Upper lobe of left lung (tissue), 4 donors: ENCODE measurements at regions not wholly inside any gene's neighbourhood (a gene's known extent, or its start where the extent isn't known, plus 50 kb on each side); places are given as distances from the start of the nearest gene placed in this dataset.

ENCODE experiments used
- EP300 ChIP-seq, 4 donors: sonication (generic); formaldehyde crosslinking; IDR thresholded peaks; one replicate each; pipeline ENCODE4 v1.5.1; 2017; ENCODE audit warnings: antibody characterized with exemption in 4 of 4, control low read depth in 2 of 4
- POLR2AphosphoS5 ChIP-seq, 2 donors: sonication (generic); formaldehyde crosslinking; IDR thresholded peaks; one replicate each; pipeline ENCODE4 v1.5.1; 2017; ENCODE audit warnings: antibody characterized with exemption in 2 of 2

DNA sequence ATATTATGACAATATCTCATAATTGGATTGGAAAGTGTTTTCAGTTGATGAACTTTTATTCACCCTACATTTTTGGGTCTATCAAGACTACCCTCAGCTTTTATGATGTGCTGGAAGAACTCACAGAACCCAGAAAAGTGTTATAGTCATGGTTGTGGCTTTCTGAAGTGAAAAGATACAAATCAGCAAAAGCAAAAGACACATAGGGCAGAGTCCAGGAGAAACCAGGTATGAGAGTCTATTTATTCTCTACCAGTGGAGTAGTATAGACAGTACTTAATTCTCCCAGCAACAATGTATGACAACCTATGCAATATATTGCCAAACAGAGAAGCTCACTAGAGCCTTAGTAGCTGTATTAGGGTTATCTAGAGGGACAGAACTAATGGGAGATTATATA, 280.4 kb upstream of the TTC14 start:
- TF ChIP-seq POLR2AphosphoS5 (IDR thresholded peaks at IDR 0.05), result no peak
- no peak for TF ChIP-seq EP300 (IDR thresholded peaks at IDR 0.05)
